ENCODE measurements at regions not wholly inside any gene's neighbourhood (a gene's known extent, or its start where the extent isn't known, plus 50 kb on each side); places are given as distances from the start of the nearest gene placed in this dataset.

DNA sequence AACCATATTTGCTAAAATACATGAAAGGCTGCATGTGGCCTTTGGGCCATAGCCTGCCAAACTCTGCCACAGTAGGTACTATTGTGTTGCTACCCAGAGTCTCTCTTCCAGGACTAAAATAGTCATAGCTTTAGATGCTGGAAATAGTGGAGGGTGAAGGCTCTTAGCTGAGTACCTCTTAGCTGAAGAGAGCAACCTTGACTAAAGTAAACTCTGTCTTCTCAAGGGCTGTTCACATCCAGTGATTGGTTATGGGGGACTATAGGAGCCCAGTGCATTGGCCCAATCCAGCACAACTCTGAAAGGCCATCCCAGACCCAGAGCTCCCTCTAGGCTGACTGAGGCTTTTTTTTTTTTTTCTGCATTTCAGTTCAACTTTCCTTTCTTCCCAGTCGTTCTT is 117.8 kb upstream of the ACP3 start:
- DNase-seq (ENCODE audit: low spot score) = no peak
- H3K27ac ChIP-seq = no peak overlapping the region
- ChIA-PET CTCF (no interaction called here), POLR2A (ENCODE audit: low non-redundant PET) (no interaction called here)
- no peak for TF ChIP-seq CTCF (conservative IDR thresholded peaks at IDR 0.05; ENCODE audit: low read depth)

- no peak for DNase-seq (ENCODE audit: low spot score)
- no peak overlapping the region for H3K27ac ChIP-seq
- ChIA-PET CTCF (no interaction called here), POLR2A (ENCODE audit: low non-redundant PET) (no interaction called here)
- TF ChIP-seq CTCF (conservative IDR thresholded peaks at IDR 0.05; ENCODE audit: low read depth) = no peak
These were observed 114.6 kb upstream of the ACP3 start for GRCh38 chr3:132202586-132202985.

DNA sequence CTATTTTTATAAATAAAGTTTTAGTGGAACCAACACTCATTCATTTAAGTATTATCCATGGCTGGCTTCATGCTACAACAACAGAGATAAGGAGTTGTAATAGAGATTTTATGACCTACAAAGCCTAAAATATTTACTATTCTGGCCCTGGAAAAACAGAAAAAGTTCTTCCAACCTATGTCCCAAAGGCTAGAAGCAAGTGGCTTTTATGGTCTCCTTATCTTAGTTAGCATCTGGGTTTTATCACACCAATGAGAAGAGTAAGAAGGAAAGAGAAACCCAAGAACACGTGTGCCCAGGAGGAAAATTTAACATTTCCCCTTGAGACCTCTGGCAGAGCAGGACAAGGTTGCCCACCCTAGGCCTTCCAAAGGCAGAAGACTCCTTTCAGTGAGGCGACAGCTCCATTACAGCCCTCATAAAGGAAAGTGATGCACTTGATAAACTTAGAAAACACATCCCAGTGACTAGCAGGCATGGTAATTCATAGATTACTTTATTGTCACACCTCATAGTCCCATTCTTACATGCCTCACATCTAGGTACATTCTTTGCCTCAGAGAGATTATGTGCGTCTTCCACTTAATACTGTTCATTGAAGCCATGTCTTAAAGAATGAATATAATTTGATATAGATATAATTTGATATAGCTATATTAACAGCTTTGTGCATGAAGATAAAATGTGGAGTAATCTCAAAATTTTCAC is 113.2 kb upstream of the ACP3 start:
- DNase-seq (ENCODE audit: low spot score) = no peak
- ChIA-PET POLR2A (ENCODE audit: low non-redundant PET) (no interaction called here), CTCF (no interaction called here)
- no peak for TF ChIP-seq CTCF (conservative IDR thresholded peaks at IDR 0.05; ENCODE audit: low read depth)
- no peak overlapping the region for H3K27ac ChIP-seq

GRCh38 chr3:132205609-132206008 is 111.6 kb upstream of the ACP3 start:
- TF ChIP-seq CTCF (conservative IDR thresholded peaks at IDR 0.05; ENCODE audit: low read depth) = no peak
- ChIA-PET POLR2A (ENCODE audit: low non-redundant PET) (no interaction called here), CTCF (no interaction called here)
- DNase-seq (ENCODE audit: low spot score) = no peak
- no peak overlapping the region for H3K27ac ChIP-seq

- no peak overlapping the region for H3K27ac ChIP-seq
- DNase-seq (ENCODE audit: low spot score) = no peak
- TF ChIP-seq CTCF (conservative IDR thresholded peaks at IDR 0.05; ENCODE audit: low read depth) = no peak
- POLR2A ChIA-PET (ENCODE audit: low non-redundant PET) = no interaction called here
- CTCF ChIA-PET = interaction anchor here (0.5 to 1.9 kb wide), 4 partner anchors 10 to 175 kb away, joined by 4 to 16 read pairs (median 5); partner anchors contain the start of gene CPNE4
These were observed 107.4 kb upstream of the ACP3 start for GRCh38 chr3:132209855-132210254.

- no peak overlapping the region for H3K27ac ChIP-seq
- ChIA-PET CTCF (interaction anchor here (0.5 to 1.9 kb wide), 8 partner anchors 9 to 693 kb away, joined by 3 to 16 read pairs (median 4); partner anchors contain the start of gene CPNE4), POLR2A (ENCODE audit: low non-redundant PET) (interaction anchor here (0.6 kb wide), 1 partner anchor 1958 kb away, joined by 3 read pairs; no protein-coding TSS in a partner anchor)
- peak; percentile 23 for DNase-seq (ENCODE audit: low spot score)
- peak; percentile 38 for TF ChIP-seq CTCF (conservative IDR thresholded peaks at IDR 0.05; ENCODE audit: low read depth)
These were observed 106.5 kb upstream of the ACP3 start for GRCh38 chr3:132210476-132211346.

All from RWPE1 (cell line).